GM12892 (cell line): ENCODE measurements at regions not wholly inside any gene's neighbourhood (a gene's known extent, or its start where the extent isn't known, plus 50 kb on each side); places are given as distances from the start of the nearest gene placed in this dataset.

Source experiments
- POLR2A ChIP-seq: IDR thresholded peaks from 2 replicates; pipeline ENCODE4 v1.6.1; 2011; ENCODE audit warnings: low read depth, low read length, control low read depth
- TAF1 ChIP-seq: IDR thresholded peaks from 2 replicates; pipeline ENCODE4 v1.6.1; 2011; ENCODE audit warnings: low read depth, mild to moderate bottlenecking, control low read depth, low read length, borderline replicate concordance

- TF ChIP-seq POLR2A = no peak
- TF ChIP-seq TAF1 = no peak
Observed at GRCh38 chr1:182137546-182137945, 76.0 kb upstream of the ZNF648 start.
